ENCODE measurements at regions not wholly inside any gene's neighbourhood (a gene's known extent, or its start where the extent isn't known, plus 50 kb on each side); places are given as distances from the start of the nearest gene placed in this dataset.

GRCh38 chr4:187232796-187233195 is 509.1 kb upstream of the FAT1 start:
- DNase-seq (ENCODE audit: low spot score), result no peak
- ChIA-PET CTCF (no interaction called here), POLR2A (ENCODE audit: low non-redundant PET) (no interaction called here)
- TF ChIP-seq CTCF (conservative IDR thresholded peaks at IDR 0.05; ENCODE audit: low read depth), result no peak
- no peak overlapping the region for H3K27ac ChIP-seq

GRCh38 chr4:187235456-187236170 is 512.0 kb upstream of the FAT1 start:
- ChIA-PET POLR2A (ENCODE audit: low non-redundant PET) (no interaction called here), CTCF (no interaction called here)
- no peak overlapping the region for H3K27ac ChIP-seq
- no peak for DNase-seq (ENCODE audit: low spot score)
- no peak for TF ChIP-seq CTCF (conservative IDR thresholded peaks at IDR 0.05; ENCODE audit: low read depth)

GRCh38 chr4:187236209-187236890 is 512.7 kb upstream of the FAT1 start:
- DNase-seq (ENCODE audit: low spot score), result peak; percentile 36
- TF ChIP-seq CTCF (conservative IDR thresholded peaks at IDR 0.05; ENCODE audit: low read depth), result no peak
- ChIA-PET POLR2A (ENCODE audit: low non-redundant PET) (no interaction called here), CTCF (no interaction called here)
- no peak overlapping the region for H3K27ac ChIP-seq

GRCh38 chr4:187238646-187239045 is 515.0 kb upstream of the FAT1 start:
- no peak for DNase-seq (ENCODE audit: low spot score)
- POLR2A ChIA-PET (ENCODE audit: low non-redundant PET), result no interaction called here
- TF ChIP-seq CTCF (conservative IDR thresholded peaks at IDR 0.05; ENCODE audit: low read depth), result no peak
- no peak overlapping the region for H3K27ac ChIP-seq
- CTCF ChIA-PET, result no interaction called here

GRCh38 chr4:187251896-187252295 is 528.2 kb upstream of the FAT1 start:
- ChIA-PET POLR2A (ENCODE audit: low non-redundant PET) (no interaction called here), CTCF (no interaction called here)
- TF ChIP-seq CTCF (conservative IDR thresholded peaks at IDR 0.05; ENCODE audit: low read depth), result no peak
- no peak overlapping the region for H3K27ac ChIP-seq
- DNase-seq (ENCODE audit: low spot score), result no peak

GRCh38 chr4:187256897-187257296 is 533.2 kb upstream of the FAT1 start:
- CTCF ChIA-PET, result no interaction called here
- TF ChIP-seq CTCF (conservative IDR thresholded peaks at IDR 0.05; ENCODE audit: low read depth), result no peak
- no peak for DNase-seq (ENCODE audit: low spot score)
- POLR2A ChIA-PET (ENCODE audit: low non-redundant PET), result no interaction called here
- no peak overlapping the region for H3K27ac ChIP-seq

Data from RWPE1 (cell line).